HG03135 (cell line): ENCODE measurements at regions not wholly inside any gene's neighbourhood (a gene's known extent, or its start where the extent isn't known, plus 50 kb on each side); places are given as distances from the start of the nearest gene placed in this dataset.
"Not testable (repeated sequence)": the region's sequence is repeated elsewhere in the genome, so short reads cannot be mapped to it uniquely, and the experiment has no call there.

ENCODE experiments used
- ATAC-seq: cut with Tn5 transposase; IDR thresholded peaks from one replicate; pipeline ENCODE4 v1.9.1; 2021; ENCODE audit warnings: mild to moderate bottlenecking, moderate library complexity; ENCODE audit not compliant: unreplicated experiment

DNA sequence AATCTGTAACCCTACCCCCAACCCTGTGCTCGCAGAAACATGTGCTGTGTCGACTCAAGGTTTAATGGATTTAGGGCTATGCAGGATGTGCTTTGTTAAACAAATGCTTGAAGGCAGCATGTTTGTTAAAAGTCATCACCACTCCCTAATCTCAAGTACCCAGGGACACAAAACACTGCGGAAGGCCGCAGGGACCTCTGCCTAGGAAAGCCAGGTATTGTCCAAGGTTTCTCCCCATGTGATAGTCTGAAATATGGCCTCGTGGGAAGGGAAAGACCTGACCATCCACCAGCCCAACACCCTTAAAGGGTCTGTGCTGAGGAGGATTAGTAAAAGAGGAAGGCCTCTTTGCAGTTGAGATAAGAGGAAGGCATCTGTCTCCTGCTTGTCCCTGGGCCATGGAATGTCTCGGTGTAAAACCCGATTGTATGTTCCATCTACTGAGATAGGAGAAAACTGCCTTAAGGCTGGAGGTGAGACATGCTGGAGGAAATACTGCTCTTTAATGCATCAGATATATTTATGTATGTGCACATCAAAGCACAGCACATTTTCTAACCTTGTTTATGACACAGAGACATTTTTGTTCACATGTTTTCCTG, 94.4 kb downstream of the LSM3 start:
- not testable (repeated sequence) for ATAC-seq

DNA sequence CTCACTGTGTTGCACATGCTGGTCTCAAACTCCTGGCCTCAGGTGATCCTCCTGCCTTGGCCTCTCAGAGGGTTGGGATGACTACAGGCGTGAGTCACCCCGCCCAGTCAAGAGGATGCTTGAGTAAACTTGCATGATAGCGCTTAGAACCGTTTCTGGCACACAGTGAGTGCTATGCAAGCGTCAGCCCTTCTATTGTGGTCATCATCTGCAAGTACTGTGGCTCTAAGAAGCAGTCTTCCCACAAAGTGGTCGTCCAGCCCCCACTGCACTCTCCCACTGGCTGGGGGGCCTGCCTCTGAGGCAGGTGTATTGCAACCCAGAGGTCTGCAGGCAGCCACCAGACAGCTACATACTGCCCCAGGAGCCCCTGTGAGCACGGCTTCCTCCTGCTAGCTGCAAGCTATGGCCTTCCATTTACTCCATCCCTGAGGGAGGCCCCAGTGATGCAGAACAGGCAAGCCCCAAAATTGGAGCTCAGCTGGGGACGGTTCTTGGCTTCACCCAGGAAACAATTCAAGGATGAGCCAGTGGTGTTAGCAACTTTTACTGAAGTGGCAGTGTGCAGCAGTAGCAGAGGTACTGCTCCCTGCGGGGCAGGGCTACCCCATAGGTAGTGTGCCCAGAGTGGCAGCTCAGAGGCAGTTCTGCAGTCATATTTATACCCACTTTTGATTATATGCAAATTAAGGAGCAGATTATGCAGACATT, 95.4 kb downstream of the LSM3 start:
- no peak for ATAC-seq

DNA sequence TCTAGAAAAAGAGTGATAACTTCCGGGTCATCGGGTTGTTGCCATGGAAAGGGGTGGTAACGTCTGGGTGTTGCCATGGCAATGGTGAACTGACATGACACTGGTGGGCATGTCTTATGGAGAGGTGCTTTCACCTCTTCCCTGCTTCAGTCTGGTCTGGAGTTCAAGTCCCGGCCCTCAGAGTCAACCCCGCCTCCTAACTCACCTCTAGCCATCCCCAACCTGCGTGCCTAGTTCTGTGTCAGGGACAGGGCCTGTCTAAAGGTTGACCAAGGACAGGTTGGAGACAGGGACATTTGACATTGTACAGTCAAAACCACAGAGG, 96.0 kb downstream of the LSM3 start:
- ATAC-seq: no peak

GRCh38 chr3:14274999-14275961, 96.7 kb downstream of the LSM3 start:
- ATAC-seq: no peak

- ATAC-seq: no peak
These were observed 97.6 kb downstream of the LSM3 start for GRCh38 chr3:14275962-14276909.

DNA sequence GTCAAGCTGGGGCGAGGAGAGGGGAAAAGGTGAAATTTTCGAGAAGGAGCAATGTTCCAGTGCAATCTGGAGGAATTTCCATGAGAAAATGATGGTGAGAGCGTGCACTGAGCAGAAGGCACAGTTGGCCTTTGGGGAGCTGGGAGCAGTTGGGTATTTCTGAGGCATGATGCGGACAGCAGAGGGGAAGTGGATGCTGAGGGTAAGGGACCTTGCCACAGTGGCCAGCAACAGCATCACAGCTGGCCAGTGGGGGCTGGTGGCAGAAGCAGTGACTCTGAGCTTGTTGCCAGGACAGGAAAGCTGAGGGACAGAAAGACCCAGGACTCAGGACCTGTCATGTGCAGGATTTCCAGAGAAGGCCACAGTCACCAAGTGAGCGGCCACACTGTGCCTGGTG, 98.9 kb downstream of the LSM3 start:
- ATAC-seq: no peak

DNA sequence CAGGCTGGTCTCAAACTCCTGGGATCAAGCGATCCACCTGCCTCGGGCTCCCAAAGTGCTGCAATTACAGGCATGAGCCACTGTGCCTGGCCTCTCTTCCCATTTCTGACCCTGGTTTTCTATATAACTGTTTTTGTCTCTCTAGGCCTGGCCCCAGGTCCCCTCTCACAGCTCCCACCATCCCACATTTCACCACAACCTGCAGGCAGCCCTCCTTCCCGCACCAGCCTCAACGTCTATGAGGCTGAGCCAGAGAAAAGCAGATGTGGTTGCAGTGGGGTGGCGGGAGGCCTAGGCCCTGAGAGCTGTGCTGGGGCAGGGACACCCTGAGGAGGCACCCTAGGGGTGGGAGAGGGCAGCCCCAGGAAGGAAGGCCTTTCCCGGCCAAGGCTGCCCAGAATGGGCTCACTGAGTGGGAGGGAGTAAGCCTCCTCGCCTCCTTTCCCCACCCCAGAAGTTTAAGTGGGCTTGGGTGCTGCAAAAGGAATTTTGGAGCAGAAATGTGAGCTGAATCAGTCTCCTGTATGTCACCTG, 99.7 kb downstream of the LSM3 start:
- ATAC-seq: no peak

- no peak for ATAC-seq
These were observed 100.4 kb downstream of the LSM3 start for GRCh38 chr3:14278799-14279625.

DNA sequence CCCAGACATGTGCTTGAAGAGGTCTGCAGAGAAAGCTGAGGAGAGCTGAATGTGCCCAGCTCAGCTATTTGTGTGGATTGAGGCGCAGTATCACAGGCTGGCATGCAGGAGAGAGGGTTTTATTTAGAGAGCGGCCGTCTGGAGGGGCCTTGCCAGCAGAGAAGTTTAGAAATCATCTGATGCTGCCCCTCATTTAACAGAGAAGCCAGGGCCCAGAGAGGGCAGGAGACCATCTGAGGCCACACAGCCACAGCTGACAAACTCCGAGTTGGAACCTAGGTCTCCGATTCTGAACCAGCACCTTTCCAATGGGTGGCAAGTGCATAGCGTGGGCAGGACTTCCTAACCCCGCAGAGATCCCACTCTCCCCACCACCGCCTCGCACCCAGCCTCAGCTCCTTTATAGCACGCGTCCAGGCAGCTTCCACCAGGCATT, 101.0 kb downstream of the LSM3 start:
- ATAC-seq: no peak

- no peak for ATAC-seq
These were observed 101.7 kb downstream of the LSM3 start for GRCh38 chr3:14280326-14280725.

- ATAC-seq: no peak
These were observed 102.4 kb downstream of the LSM3 start for GRCh38 chr3:14281053-14281452.

DNA sequence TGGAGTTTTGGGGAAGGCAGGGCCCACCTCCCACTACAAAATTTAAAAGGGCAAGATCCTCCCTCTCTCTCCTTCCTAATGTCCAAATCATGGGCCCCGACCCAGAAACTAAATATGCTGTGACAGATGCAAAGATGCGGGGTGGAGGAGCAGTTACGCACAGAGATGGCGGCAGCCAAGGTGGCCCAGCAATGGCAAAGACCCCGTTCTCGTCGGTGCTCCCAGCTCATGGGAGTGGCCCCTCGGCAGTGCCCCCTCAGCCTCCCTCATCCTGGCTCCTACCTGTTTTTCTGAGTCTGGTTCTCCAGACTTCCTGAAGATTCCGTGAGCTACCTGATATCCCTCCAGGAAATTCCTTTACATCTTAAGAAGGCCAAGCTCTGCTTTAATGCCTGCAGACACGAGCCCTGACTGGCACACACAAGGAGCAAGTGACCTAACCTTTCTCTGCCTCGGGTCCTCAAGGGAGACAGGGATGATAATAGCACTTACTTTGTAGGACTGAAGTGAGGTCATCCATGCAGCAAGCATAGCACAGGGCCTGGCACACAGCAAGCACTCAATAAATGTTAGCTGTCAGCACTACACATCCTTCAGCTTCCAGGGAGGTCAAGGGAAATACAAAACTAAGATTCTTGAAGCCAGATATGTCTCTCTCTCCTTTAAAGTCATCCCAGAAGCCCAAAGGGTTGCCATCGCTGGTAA, 103.5 kb downstream of the LSM3 start:
- ATAC-seq: no peak

DNA sequence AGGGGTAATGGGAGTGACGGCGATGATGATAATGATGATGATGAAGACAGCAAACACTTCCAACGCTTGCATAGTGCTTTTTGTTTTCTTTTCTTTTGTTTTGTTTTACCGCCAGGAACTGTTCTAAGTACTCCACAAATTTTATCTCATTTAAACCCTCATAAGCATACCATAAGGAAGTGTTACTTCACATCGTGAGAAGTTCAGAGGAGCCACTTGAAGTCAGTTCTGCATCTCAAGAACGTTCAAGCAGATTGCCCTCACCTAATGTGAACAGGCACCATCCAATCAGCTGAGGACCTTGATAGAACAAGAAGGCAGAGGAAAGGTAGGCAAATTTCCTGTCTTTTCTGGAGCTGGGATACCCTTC, 104.1 kb downstream of the LSM3 start:
- ATAC-seq: no peak

DNA sequence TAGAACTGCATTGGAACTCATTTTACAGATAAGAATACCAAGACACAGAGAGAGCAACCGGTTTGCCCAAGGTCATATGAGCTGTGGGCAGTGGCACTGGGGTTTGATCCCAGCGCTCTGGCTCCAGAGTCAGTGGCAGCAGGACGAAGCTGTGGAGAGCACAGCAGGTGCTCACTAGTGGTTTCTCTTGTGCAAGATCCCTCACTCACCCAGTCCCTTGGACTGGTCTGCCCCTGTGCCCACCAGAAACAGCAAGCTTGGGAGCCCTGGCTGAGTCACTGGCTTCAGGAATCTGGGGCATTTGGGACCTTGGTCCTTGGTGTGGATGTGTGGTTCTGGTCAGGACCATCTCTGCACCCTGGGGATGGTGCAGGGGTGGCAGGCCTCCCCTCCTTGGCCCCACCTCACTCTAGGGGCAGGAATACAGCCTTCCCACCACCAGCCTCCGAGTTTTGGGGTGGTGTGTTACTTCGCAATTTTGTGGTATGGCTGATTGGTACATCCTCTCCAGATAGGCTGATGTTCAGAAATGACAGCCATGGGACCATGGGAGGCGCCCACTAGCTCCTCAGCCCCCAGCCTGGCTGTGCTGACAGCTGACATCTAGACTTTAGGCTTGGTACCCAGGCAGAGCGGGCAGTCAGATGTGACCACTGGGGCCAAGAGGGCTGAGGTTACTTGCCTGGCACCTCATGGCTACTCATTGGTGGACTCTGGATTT, 104.6 kb downstream of the LSM3 start:
- no peak for ATAC-seq

DNA sequence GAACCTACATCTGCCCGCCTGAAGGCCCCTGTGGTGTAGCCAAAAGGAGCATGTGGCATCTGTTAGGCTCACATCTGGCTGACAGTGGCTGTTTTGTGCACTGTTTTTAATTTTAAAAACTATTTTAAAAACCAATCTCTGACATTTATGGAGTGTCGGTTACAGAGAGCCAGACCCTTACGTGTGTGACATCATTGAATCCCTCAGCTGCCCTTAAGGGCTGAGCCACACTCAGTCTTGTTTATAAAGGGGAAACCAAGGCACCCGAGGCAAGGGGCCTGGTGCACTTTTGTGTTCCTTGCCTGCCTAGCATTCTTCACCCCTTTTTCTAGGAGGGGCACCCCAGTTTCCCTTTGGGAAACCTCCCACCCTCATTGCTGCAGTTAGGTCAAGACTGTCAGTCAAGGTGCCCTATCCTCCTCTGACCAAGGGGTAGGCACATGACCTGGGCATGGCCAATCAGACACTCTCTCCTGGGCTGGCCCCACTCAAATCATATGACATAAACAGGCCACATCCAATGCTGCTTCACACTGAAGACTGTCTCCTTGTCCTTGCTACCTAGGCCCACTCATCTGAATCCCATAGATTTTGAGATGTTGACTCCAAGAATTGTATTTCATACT, 105.3 kb downstream of the LSM3 start:
- no peak for ATAC-seq

DNA sequence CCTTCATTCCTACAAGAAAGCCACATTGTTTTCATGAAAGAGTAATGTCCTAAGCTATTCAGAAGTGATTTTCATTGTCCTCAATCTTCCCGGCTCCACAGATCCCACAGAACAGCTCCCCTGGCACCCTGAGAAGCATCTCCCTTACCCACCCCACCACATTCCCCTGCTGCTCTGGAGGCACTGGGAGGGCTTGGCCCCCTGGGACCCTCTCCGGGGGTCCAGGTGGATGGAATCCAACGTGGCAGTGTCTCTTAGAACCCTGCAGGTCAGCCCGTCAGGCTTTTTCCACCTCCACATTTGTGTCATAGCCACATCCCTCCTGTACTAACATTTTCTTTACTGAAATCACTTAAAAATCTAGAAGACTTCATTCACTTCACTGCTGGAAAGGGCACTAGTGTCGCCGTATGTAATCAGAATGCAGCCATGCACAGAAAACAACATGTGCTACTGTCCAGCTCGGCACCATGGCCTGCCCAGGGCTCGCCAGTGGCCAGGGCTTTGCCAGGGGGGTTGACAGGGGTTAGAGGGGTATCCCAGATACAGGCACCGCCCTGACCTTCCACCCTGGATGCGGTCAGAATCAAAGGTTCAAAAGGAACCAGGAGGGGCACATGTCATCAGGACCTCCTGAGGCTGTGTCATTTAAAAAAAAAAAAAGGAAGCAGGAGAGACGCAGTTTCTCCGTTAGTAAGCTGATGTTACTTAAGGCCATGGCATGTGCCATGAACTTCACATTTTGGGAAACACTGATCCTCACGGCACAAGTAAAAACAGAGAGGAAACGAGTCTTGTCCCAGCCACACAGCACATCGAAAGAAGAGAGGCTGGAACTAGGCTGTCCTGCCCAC, 106.3 kb downstream of the LSM3 start:
- no peak for ATAC-seq

GRCh38 chr3:14285548-14285925, 106.9 kb downstream of the LSM3 start:
- ATAC-seq: no peak
